SK-N-MC (cell line): ENCODE measurements at regions not wholly inside any gene's neighbourhood (a gene's known extent, or its start where the extent isn't known, plus 50 kb on each side); places are given as distances from the start of the nearest gene placed in this dataset.

Experiments used
- DNase-seq: peaks from one replicate; pipeline ENCODE4 v3.0.0-alpha.2; 2011; ENCODE audit warnings: low read depth, low spot score
- H3K27ac ChIP-seq: fragments of 200-600 bp; sonication (generic); 2 replicates; pipeline ENCODE4 v1.5.1; 2016; ENCODE audit warnings: mixed run types
- H3K36me3 ChIP-seq: fragments of 200-600 bp; sonication (generic); 2 replicates; pipeline ENCODE4 v1.6.1; 2017; ENCODE audit warnings: antibody characterized with exemption, low read length, mixed read lengths; ENCODE audit not compliant: insufficient read depth
- H3K4me3 ChIP-seq: fragments of 200-600 bp; sonication (generic); 2 replicates; pipeline ENCODE4 v1.5.1; 2016
- H3K9ac ChIP-seq: fragments of 200-600 bp; sonication (generic); 2 replicates; pipeline ENCODE4 v1.8.0; 2017; ENCODE audit warnings: mixed run types, mixed read lengths; ENCODE audit not compliant: insufficient read length
- H3K9me3 ChIP-seq: fragments of 200-600 bp; sonication (generic); 2 replicates; pipeline ENCODE4 v1.6.1; 2017; ENCODE audit warnings: low read depth, mild to moderate bottlenecking, antibody characterized with exemption, low read length, moderate library complexity, mixed read lengths
- EZH2 ChIP-seq: fragments of 200-600 bp; sonication (generic); IDR thresholded peaks from one replicate; pipeline ENCODE4 v1.6.1; 2017; ENCODE audit warnings: antibody characterized with exemption
- FOXP2 ChIP-seq: optimal IDR thresholded peaks from 2 replicates; pipeline ENCODE3; 2011; ENCODE audit warnings: mild to moderate bottlenecking, moderate library complexity; ENCODE audit not compliant: insufficient read depth; ENCODE audit errors: extremely low read length, control extremely low read depth
- POLR2AphosphoS5 ChIP-seq: IDR thresholded peaks from 2 replicates; pipeline ENCODE4 v1.6.1; 2012; ENCODE audit warnings: mild to moderate bottlenecking, low read depth, low read length, borderline replicate concordance

DNA sequence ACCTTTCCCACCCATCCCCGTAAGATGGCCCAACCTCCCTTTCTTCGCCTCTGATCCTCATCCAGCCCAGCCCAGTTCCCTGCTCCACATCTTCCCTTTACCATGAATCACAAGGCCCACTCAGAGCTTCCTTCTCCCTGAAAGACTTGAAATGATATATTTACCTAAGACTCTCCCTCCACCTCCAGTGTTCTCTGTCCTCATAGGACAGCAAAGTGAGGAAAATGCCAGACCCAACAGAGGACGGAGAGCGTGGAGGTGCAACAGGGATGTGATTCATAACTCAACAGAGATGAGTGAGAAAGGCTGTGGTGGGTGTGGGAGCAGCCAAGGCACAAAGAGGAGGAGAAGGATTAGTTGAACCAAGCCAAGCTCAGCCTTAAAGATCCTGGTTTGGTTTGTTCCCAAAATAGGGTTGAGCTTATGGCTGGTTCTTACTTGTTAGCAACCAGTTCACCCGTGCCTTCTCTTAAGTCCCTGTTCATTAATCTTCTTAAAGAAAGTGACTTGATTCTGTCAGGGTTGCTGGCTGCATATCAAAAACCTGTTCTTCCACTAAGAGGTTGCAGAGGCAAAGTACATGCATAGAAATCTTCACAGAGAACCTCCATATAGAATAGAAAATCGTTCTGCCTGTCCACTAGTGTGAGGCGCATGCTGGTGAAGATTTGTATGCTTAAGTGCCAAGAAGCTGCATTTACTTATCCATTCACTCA lies 183.2 kb downstream of the ACTL7B start:
- no peak for DNase-seq
- Histone ChIP-seq H3K27ac (no peak overlapping the region), H3K9me3 (no peaks in the 10 kb centered on the region)

DNA sequence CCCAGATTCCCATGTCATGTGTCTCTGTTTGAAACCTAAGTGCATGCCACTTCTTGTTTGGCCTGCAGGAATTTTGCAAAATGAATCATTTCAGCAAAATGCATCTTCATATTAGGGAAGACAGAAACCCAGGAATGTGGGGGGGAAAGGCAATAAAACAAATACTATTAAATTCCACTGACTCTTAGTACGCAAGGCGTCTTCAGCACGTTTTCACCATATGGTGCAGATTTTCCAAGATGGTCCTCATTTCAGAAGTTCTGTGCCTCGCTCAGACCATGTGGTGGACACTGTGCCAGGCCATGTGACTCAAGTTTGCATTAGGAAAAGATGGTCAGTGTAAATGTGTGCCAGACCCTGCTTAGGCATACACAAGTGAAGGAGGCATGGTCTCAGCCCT lies 184.0 kb downstream of the ACTL7B start:
- Histone ChIP-seq H3K9me3 (no peaks in the 10 kb centered on the region), H3K27ac (no peak overlapping the region), H3K4me3 (no peak overlapping the region), H3K9ac (no peak overlapping the region), H3K36me3 (no peaks in the 10 kb centered on the region)
- TF ChIP-seq FOXP2 (no peak), POLR2AphosphoS5 (no peak), EZH2 (no peak)
- no peak for DNase-seq

More for the DNA sequence above, 183.2 kb downstream of the ACTL7B start:
- no peak for TF ChIP-seq FOXP2
- TF ChIP-seq EZH2 = no peak
- TF ChIP-seq POLR2AphosphoS5 = no peak
- Histone ChIP-seq H3K9ac (no peak overlapping the region), H3K36me3 (no peaks in the 10 kb centered on the region), H3K4me3 (no peak overlapping the region)

DNA sequence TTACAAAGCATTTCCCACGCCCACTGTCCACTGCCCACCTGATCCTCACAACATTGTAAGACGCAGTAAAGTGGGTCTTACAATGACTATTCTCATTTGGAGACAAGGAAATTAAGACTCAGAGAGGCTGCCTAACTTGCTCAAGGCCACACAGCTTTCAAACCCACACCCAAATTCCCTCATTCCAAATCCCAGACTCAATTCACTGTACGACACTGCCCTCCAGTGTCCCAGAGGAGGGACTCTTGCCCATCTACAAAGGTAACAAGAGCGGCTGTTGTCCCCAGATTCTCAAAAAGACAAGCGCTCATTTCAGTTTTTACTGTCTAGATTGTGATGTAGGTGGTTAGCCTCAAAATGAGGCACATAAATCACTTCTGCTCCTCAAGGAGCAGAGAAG lies 184.6 kb downstream of the ACTL7B start:
- Histone ChIP-seq H3K4me3 (no peak overlapping the region), H3K9me3 (no peaks in the 10 kb centered on the region), H3K9ac (no peak overlapping the region), H3K27ac (no peak overlapping the region), H3K36me3 (no peaks in the 10 kb centered on the region)
- TF ChIP-seq EZH2 = no peak
- TF ChIP-seq POLR2AphosphoS5 = no peak
- TF ChIP-seq FOXP2 = no peak
- DNase-seq = no peak

DNA sequence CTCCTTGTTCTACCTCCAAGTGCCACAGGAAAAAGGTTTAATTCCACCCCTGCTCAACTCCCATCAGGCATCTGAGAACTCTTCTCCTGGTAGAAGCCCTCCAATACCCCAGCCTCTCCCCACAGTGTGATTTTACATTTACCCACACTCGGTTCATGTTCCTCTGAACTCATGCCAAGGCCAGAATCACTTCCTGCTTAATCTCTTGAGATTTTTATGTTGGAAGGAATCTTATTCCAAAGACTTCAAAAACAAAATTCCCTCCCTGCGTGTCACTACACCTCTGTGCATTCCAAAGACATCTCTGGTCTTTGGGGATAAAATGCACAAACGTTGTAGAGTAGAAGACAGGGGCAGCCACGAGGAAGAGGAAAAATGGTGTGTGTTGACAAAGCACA lies 186.8 kb downstream of the ACTL7B start:
- Histone ChIP-seq H3K27ac (no peak overlapping the region), H3K9me3 (no peaks in the 10 kb centered on the region), H3K9ac (no peak overlapping the region), H3K4me3 (no peak overlapping the region), H3K36me3 (no peaks in the 10 kb centered on the region)
- TF ChIP-seq FOXP2 (no peak), EZH2 (no peak), POLR2AphosphoS5 (no peak)
- DNase-seq = no peak

DNA sequence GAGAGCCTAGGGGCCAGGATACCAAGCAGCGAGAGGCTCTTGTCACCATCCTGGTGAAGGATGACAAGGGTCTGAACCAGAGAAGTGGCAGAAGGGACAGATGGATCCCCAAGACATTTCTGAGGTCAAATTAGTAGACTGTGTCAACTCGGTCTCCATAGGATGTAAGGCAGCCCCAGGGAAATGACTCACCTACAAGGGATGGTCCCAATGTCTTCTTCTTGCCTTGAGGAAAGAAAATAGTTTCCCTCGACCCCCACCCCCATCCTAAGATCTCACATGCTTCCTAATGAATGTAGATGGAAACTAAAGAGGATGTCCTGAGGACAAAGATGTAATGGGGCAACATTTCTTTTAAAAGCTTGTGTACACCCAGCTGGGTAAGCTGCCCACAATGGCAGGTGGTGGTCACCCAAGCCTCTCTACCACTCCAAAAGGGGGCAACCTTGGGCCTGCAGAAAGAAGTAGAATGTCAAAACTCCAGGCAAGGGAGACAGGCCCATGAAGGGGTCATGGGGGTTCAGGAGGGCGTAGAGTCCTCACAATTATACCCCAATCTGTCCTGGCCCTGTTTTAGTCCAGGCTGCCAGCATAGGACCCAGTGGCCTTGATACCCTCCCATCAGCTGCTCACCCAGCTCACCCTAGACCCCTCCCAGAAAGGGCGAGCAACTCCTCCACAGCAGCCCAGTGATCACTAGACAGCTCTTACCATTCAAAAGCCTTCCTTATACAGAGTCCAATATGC lies 187.4 kb downstream of the ACTL7B start:
- Histone ChIP-seq H3K4me3 (no peak overlapping the region), H3K27ac (no peak overlapping the region), H3K9ac (no peak overlapping the region), H3K36me3 (no peaks in the 10 kb centered on the region), H3K9me3 (no peaks in the 10 kb centered on the region)
- no peak for DNase-seq
- TF ChIP-seq POLR2AphosphoS5 = no peak
- no peak for TF ChIP-seq EZH2
- no peak for TF ChIP-seq FOXP2

DNA sequence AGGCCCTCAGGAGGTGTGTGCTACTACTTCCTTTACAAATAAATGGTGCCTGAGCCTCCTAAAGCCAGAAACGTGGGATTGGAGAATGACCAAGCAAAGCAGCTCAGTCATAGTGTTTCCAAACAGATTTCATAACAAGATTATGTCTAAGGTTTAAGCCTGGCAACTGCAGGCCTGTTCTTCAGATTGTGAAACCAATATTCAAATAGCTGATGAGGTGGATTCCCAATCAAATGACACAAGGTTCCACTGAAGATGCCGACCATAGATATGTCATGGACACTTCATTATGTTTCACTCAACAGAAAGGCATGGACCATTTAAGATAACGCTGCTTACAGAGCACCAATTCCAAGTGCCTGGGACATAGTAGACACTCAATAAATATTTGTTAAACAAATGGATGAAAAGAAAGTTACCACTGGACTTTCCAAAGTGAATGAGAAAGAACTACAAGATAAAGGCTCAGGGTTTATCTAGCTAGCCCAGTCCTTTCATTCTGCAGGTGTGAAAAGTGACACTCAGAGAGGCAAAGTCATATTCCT lies 189.5 kb downstream of the ACTL7B start:
- no peak overlapping the region for H3K4me3 ChIP-seq
- H3K36me3 ChIP-seq = no peaks in the 10 kb centered on the region
- H3K9me3 ChIP-seq = no peaks in the 10 kb centered on the region
- no peak for DNase-seq
- H3K27ac ChIP-seq = no peak overlapping the region
- H3K9ac ChIP-seq = no peak overlapping the region
- TF ChIP-seq POLR2AphosphoS5 (no peak), EZH2 (no peak), FOXP2 (no peak)

DNA sequence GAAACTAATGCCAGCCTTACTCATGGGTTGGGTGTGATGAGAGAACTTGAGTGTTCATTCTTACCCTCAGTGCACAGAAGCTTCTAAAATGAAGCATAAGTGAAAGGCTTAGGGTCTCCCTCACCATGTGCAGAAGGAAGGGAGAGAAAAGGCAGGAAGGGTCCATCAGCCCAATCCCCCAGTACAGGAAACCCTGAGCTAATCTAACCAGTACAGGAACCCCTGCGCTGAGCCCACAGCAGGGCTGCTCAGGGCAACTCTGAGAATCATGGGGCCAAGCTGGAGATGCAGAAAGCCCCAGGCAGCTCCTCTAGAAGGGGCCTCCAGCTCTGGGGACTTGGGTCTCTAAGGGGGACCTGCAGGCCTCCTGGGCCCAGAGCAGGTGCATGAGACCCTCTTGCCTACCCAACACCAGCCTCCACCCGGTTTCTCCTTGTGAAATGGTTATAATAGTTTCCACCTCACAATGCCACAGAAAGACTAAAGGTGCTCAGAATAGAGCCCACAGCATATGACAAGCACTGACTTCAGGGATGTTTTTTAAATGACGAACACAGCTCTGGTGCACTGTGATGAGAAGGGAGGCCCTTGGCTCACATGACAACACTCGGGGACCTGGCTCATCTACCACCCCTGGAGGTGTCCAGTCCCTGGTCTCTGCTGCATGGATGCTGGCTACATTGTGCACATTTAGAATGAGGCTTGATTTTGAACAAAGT lies 190.1 kb downstream of the ACTL7B start:
- Histone ChIP-seq H3K9ac (no peak overlapping the region), H3K4me3 (no peak overlapping the region), H3K27ac (no peak overlapping the region), H3K9me3 (no peaks in the 10 kb centered on the region), H3K36me3 (no peaks in the 10 kb centered on the region)
- TF ChIP-seq EZH2 = no peak
- no peak for TF ChIP-seq FOXP2
- no peak for TF ChIP-seq POLR2AphosphoS5
- no peak for DNase-seq

DNA sequence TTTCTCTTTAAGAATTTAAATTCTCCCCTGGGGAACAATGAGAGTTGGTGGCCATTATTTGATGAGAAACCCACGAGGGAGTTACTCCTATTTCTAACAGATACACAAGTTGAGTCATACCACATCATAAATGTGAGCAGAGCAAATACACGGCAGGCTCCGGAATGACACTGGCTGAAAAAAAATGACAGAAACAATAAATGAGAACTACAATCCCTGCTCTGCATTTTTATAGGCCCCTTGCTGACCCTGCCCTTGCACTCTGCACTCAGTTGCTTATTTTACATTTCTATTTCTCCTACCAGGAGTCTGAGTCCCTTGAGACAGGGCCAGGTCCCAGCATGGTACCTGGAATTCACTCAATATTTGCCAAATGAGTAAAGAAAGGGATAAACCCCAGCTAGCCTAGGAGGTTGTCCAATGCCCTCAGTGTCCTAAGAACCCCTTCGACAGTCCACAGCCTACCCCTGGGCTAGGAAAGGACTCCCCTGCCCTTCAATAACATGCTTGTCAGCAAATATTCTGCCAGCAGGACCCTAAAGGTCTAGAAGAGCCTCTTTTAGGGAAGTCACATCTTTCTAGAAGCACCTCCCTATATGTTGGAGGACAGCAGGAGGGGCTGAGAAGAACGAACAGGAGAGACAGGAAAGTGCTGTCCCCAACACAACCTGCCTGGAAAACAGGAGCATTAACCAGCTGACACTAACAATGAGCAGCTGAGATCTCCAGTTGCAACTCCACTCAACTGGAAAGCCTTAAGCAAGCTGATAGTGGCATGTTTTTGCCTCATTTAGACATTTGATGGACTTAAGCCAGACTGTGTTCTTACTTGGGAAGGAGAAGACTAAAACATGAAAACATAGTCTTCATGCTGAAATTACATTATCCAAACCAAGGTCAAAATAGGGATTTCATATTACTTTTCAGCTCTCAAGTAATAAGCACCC lies 191.2 kb downstream of the ACTL7B start:
- Histone ChIP-seq H3K27ac (no peak overlapping the region), H3K9ac (no peak overlapping the region), H3K4me3 (no peak overlapping the region), H3K36me3 (no peaks in the 10 kb centered on the region), H3K9me3 (no peaks in the 10 kb centered on the region)
- DNase-seq = no peak
- TF ChIP-seq POLR2AphosphoS5 = no peak
- TF ChIP-seq EZH2 = no peak
- TF ChIP-seq FOXP2 = no peak
